ENCODE measurements at regions not wholly inside any gene's neighbourhood (a gene's known extent, or its start where the extent isn't known, plus 50 kb on each side); places are given as distances from the start of the nearest gene placed in this dataset.

DNA sequence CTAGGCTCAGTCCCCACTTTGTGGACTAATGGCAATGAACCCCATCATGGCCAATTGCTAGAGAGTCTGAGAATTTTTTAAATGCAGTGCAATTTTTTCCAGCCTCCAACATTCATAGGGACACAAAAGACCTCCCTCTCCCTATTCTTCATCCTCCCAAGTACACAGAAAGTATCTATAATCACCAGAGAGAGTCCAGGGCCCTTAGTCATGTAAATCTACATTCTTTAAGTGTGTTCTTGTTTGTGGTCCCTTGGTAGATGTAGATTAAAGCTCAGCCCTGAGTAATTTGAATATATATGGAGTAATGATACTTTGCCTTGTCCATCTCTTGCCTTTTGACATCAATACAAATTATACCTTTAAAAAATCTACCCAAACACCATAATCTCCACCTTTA is 51.3 kb upstream of the ATXN3L start:
- no peak for DNase-seq (ENCODE audit: low spot score in 2 of 2)
- TF ChIP-seq POLR2A (IDR thresholded peaks at IDR 0.05), result no peak
- TF ChIP-seq, protein P1, sequence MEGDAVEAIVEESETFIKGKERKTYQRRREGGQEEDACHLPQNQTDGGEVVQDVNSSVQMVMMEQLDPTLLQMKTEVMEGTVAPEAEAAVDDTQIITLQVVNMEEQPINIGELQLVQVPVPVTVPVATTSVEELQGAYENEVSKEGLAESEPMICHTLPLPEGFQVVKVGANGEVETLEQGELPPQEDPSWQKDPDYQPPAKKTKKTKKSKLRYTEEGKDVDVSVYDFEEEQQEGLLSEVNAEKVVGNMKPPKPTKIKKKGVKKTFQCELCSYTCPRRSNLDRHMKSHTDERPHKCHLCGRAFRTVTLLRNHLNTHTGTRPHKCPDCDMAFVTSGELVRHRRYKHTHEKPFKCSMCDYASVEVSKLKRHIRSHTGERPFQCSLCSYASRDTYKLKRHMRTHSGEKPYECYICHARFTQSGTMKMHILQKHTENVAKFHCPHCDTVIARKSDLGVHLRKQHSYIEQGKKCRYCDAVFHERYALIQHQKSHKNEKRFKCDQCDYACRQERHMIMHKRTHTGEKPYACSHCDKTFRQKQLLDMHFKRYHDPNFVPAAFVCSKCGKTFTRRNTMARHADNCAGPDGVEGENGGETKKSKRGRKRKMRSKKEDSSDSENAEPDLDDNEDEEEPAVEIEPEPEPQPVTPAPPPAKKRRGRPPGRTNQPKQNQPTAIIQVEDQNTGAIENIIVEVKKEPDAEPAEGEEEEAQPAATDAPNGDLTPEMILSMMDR (IDR thresholded peaks at IDR 0.05), result no peak
- no peak overlapping the region for H3K4me3 ChIP-seq (ENCODE audit: low read depth, poor library complexity, severe bottlenecking)
- intact Hi-C loops (cut with DNase I; ENCODE audit: low total_unique reads), result no loop called here

DNA sequence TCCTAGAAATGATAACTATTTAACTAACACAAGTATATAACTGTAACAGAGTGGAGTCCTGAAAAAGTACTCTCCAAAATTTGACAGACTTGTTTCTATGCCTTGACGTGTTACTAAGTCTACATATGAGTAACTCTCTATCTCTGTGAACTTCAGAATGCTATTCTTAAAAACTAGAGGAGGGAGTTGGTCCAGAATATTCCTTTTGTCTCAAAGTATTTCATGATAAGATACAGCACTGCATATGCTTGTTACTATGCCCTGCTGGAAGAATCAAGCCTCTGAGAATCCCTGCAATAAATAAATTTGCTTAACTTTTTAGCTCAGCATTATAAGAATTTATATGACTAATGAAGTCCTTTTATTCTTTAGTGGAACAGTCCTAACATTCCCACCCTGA is 50.9 kb upstream of the ATXN3L start:
- TF ChIP-seq, protein P1 (IDR thresholded peaks at IDR 0.05), result no peak
- no peak for TF ChIP-seq POLR2A (IDR thresholded peaks at IDR 0.05)
- intact Hi-C loops (cut with DNase I; ENCODE audit: low total_unique reads), result no loop called here
- H3K4me3 ChIP-seq (ENCODE audit: low read depth, poor library complexity, severe bottlenecking), result no peak overlapping the region
- WGBS, 2 donors, result 55 to 60% methylated on average over 1 of the region's 1 CpG
- no peak for DNase-seq (ENCODE audit: low spot score in 2 of 2)

All from lower leg skin (tissue), 4 donors.